Breast epithelium (tissue), 3 donors: ENCODE measurements at regions not wholly inside any gene's neighbourhood (a gene's known extent, or its start where the extent isn't known, plus 50 kb on each side); places are given as distances from the start of the nearest gene placed in this dataset.

ENCODE experiments used
- POLR2A ChIP-seq: fragments of 450-650 bp; IDR thresholded peaks from one replicate; pipeline ENCODE4 v1.6.1; 2016; ENCODE audit warnings: antibody characterized with exemption, mild to moderate bottlenecking, moderate library complexity
- POLR2AphosphoS5 ChIP-seq, 3 donors: sonication (generic); formaldehyde crosslinking; IDR thresholded peaks; one replicate each; pipeline ENCODE4 v1.6.1; 2017; ENCODE audit warnings: antibody characterized with exemption in 3 of 3

DNA sequence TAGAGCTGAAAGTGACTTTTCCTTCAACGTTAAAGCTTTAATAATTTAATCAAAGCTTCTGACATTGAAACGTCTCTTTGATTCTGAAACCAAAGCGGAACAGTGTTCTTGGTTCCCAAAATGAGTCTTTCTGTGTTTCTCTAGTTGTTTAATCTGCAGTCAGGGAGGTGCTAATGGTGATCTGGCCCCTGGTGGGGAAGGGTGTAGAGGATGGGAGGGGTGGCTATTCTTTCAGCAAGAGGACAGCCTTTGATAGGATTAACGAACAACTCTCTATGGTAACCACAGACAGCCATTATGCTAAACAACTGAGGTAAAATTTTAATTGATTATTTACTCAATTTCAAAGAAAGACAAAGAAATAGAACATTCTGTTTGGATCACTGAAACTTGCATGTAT lies 79.9 kb upstream of the CADPS start:
- no peak for TF ChIP-seq POLR2AphosphoS5 (IDR thresholded peaks at IDR 0.05)
- TF ChIP-seq POLR2A = no peak
